ENCODE measurements at regions not wholly inside any gene's neighbourhood (a gene's known extent, or its start where the extent isn't known, plus 50 kb on each side); places are given as distances from the start of the nearest gene placed in this dataset.

DNA sequence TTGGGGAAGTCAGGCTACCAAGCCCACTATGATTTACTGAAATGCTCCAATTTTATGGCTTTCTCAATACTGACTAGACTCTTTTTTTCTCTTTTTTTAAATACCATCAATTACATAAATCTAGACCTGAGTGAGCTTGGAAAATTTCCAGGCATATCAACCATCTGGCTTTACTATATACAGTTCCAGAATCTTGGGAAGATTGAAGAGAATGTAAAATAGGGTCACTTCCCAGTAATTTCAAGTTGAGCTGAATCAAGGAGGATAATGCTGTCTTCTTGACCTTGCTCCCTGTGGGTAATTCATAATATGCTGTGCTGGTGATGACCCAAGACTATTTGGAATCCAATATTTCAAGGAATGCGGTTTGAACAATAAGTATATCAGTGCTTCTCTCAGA lies 108.1 kb downstream of the MAP3K21 start:
- H3K27me3 ChIP-seq (ENCODE audit: control insufficient read depth, insufficient read depth, low read length): no peaks in the 10 kb centered on the region
- no peak overlapping the region for H3K4me3 ChIP-seq (ENCODE audit: low read length)
- DNase-seq: peak; percentile 70
- no peaks in the 10 kb centered on the region for H3K9me3 ChIP-seq (replicated peaks; ENCODE audit: control insufficient read depth, low read depth, low read length)
- no peak overlapping the region for H3K27ac ChIP-seq (ENCODE audit: low read length)
- no peaks in the 10 kb centered on the region for H3K36me3 ChIP-seq (ENCODE audit: control insufficient read depth, insufficient read depth, low read length)
- no peaks in the 10 kb centered on the region for H3K4me1 ChIP-seq (ENCODE audit: control insufficient read depth, insufficient read depth, low read length)
- no CpG with 5 or more reads among the region's 1 CpG for WGBS (ENCODE audit: insufficient coverage)

GRCh38 chr1:233439721-233440120 lies 112.2 kb downstream of the MAP3K21 start:
- 33% methylated on average over 1 of the region's 3 CpGs for WGBS (ENCODE audit: insufficient coverage)

DNA sequence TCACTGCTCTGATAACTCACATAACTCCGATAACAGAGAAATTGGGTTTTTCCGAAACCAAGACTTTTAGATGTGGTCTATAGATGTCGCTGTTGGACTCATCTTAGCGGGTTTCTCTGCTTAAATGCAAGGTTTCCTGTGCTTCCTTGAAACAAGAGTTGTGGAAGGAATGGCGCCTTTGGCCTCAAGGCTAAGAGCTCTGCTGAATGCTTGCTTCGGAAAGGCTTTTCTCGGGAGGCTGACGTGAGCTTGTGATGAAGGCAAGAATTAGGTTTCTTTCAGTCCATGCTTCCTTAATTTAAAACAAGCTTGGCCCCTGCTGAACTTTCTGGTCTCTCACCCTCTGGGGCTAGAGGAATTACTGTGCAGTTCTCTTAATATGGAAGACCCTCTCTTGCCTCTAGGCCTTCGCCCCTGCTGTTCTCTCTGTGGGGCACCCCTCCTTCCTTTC lies 113.5 kb downstream of the MAP3K21 start:
- Histone ChIP-seq H3K9me3 (replicated peaks; ENCODE audit: control insufficient read depth, low read depth, low read length) (peaks cover 4% of the 10 kb centered on the region), H3K27me3 (ENCODE audit: control insufficient read depth, insufficient read depth, low read length) (no peaks in the 10 kb centered on the region), H3K4me1 (ENCODE audit: control insufficient read depth, insufficient read depth, low read length) (no peaks in the 10 kb centered on the region), H3K27ac (ENCODE audit: low read length) (no peak overlapping the region), H3K4me3 (ENCODE audit: low read length) (no peak overlapping the region), H3K36me3 (ENCODE audit: control insufficient read depth, insufficient read depth, low read length) (no peaks in the 10 kb centered on the region)
- 0% methylated on average over 2 of the region's 9 CpGs for WGBS (ENCODE audit: insufficient coverage)
- peak; percentile 79 for DNase-seq

More at GRCh38 chr1:233439721-233440120, 112.2 kb downstream of the MAP3K21 start:
- Histone ChIP-seq H3K27me3 (ENCODE audit: control insufficient read depth, insufficient read depth, low read length) (no peaks in the 10 kb centered on the region), H3K4me3 (ENCODE audit: low read length) (no peak overlapping the region), H3K9me3 (replicated peaks; ENCODE audit: control insufficient read depth, low read depth, low read length) (no peaks in the 10 kb centered on the region), H3K36me3 (ENCODE audit: control insufficient read depth, insufficient read depth, low read length) (no peaks in the 10 kb centered on the region), H3K4me1 (ENCODE audit: control insufficient read depth, insufficient read depth, low read length) (no peaks in the 10 kb centered on the region), H3K27ac (ENCODE audit: low read length) (no peak overlapping the region)
- DNase-seq: no peak

DNA sequence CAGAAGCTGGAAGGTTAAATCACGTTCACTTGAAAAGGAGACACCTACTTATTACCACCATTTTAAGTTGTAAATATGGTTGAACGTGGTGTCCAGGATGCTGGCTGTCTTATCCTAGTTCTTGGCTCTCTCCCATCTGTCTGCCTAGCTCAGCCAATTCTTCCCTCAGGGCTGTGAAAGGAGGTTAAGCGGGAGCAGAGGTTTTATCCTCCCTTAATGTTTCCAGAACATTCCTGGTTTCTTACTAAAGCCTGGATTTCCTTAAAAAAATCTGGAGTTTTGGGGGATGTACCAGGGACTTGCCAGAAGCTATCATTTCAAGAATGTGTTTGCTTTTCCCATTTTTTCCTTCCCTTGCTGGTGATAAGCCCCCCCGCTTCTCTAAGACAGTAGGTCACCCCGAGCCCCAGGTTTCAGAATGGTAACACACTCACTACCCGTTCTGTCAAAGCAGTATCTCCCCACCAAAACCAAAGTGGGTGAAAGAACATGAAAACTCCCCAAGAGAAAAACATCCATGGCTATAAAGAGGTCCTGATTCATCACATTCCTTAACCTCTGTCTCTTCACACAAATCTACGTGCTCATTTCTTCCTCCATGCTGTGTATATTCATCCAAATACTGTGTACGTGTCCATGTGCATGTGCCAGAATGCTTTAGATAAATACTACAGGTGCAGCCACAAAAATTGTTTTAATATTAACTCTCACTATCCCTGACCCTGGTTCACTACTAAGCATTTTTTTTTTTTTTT lies 114.7 kb downstream of the MAP3K21 start:
- no peaks in the 10 kb centered on the region for H3K27me3 ChIP-seq (ENCODE audit: control insufficient read depth, insufficient read depth, low read length)
- no peak overlapping the region for H3K4me3 ChIP-seq (ENCODE audit: low read length)
- WGBS (ENCODE audit: insufficient coverage): no CpG with 5 or more reads among the region's 8 CpGs
- no peaks in the 10 kb centered on the region for H3K36me3 ChIP-seq (ENCODE audit: control insufficient read depth, insufficient read depth, low read length)
- no peaks in the 10 kb centered on the region for H3K4me1 ChIP-seq (ENCODE audit: control insufficient read depth, insufficient read depth, low read length)
- no peak overlapping the region for H3K27ac ChIP-seq (ENCODE audit: low read length)
- DNase-seq: no peak
- peaks cover 11% of the 10 kb centered on the region for H3K9me3 ChIP-seq (replicated peaks; ENCODE audit: control insufficient read depth, low read depth, low read length)

DNA sequence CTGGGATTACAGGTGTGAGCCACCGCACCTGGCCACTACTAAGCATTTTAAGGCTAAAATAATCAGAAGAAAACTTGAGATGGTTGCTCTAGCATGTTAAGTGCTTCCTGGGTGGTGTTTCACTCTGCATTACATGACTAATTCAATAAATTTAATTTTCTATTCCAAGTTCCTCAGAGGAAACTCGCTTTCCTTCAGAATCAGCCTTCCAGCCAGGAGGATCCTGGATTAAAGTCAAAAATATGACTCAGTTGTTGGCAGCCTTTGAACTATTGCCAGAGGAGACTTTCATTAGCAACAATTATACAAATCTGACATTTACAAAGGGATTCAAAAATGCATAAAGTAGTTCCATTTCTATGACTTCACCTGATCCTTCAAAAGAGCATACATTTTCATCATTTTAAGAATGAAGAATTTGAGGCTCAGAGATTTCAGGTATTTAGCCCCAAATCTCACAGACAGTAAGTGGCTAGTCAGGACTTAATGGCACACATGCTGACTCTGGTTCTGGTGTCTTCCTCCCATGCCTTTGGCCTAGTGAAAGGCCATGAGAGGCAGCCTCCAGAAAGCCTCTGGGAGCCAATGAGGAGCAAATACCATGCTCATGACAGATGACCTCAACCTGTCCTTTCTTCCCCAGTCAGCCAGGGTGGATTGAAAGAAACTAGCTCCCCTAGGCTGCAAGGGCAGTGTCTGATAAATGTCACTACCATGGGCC lies 115.7 kb downstream of the MAP3K21 start:
- H3K4me1 ChIP-seq (ENCODE audit: control insufficient read depth, insufficient read depth, low read length): peaks cover under 1% of the 10 kb centered on the region
- no peak overlapping the region for H3K4me3 ChIP-seq (ENCODE audit: low read length)
- no peak for DNase-seq
- H3K27me3 ChIP-seq (ENCODE audit: control insufficient read depth, insufficient read depth, low read length): no peaks in the 10 kb centered on the region
- no peaks in the 10 kb centered on the region for H3K36me3 ChIP-seq (ENCODE audit: control insufficient read depth, insufficient read depth, low read length)
- H3K9me3 ChIP-seq (replicated peaks; ENCODE audit: control insufficient read depth, low read depth, low read length): peaks cover 11% of the 10 kb centered on the region
- H3K27ac ChIP-seq (ENCODE audit: low read length): no peak overlapping the region
- 0% methylated on average over 1 of the region's 2 CpGs for WGBS (ENCODE audit: insufficient coverage)

DNA sequence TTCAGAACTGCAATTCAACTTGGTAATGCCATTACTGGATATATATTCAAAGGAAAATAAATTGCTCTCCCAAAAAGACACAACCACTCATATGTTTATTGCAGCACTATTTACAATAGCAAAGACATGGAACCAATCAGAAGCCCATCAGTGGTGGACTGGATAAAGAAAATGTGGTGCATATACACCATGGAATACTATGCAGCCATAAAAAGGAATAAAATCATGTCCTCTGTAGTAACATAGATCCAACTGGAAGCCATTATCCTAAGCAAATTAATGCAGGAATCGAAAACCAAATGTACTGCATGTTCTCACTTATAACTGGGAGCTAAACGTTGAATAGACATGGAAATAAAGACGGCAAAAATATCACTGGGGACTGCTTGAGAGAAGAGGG lies 117.0 kb downstream of the MAP3K21 start:
- no CpG with 5 or more reads among the region's 3 CpGs for WGBS (ENCODE audit: insufficient coverage)
- Histone ChIP-seq H3K4me1 (ENCODE audit: control insufficient read depth, insufficient read depth, low read length) (peaks cover 5% of the 10 kb centered on the region), H3K4me3 (ENCODE audit: low read length) (no peak overlapping the region), H3K9me3 (replicated peaks; ENCODE audit: control insufficient read depth, low read depth, low read length) (peaks cover 11% of the 10 kb centered on the region), H3K27me3 (ENCODE audit: control insufficient read depth, insufficient read depth, low read length) (no peaks in the 10 kb centered on the region), H3K36me3 (ENCODE audit: control insufficient read depth, insufficient read depth, low read length) (no peaks in the 10 kb centered on the region), H3K27ac (ENCODE audit: low read length) (no peak overlapping the region)
- DNase-seq: no peak

DNA sequence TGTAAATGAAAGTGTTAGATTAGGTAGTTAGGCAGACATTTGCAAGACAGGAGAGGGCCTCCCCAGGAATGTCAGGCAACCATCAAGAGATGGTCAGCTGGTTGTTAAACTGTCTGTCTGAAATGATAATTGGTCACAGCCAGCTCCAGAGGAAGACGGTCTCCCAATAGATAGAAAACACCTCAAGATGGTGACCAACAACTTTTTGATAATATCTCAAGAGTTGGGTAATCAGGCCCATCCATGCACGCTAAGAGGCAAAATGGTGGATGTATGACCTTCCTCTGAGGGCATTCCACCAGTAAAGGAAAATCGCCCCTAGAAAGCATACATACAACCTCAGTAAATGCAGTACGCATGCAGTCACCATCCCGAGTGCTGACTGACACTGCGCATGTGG lies 118.2 kb downstream of the MAP3K21 start:
- peaks cover 11% of the 10 kb centered on the region for H3K9me3 ChIP-seq (replicated peaks; ENCODE audit: control insufficient read depth, low read depth, low read length)
- H3K4me3 ChIP-seq (ENCODE audit: low read length): no peak overlapping the region
- no peaks in the 10 kb centered on the region for H3K27me3 ChIP-seq (ENCODE audit: control insufficient read depth, insufficient read depth, low read length)
- WGBS (ENCODE audit: insufficient coverage): no CpG with 5 or more reads among the region's 6 CpGs
- H3K4me1 ChIP-seq (ENCODE audit: control insufficient read depth, insufficient read depth, low read length): peaks cover 5% of the 10 kb centered on the region
- no peaks in the 10 kb centered on the region for H3K36me3 ChIP-seq (ENCODE audit: control insufficient read depth, insufficient read depth, low read length)
- no peak for DNase-seq
- no peak overlapping the region for H3K27ac ChIP-seq (ENCODE audit: low read length)

GRCh38 chr1:233446935-233447334 lies 119.4 kb downstream of the MAP3K21 start:
- WGBS (ENCODE audit: insufficient coverage): 53% methylated on average over 4 of the region's 6 CpGs
- peaks cover 5% of the 10 kb centered on the region for H3K4me1 ChIP-seq (ENCODE audit: control insufficient read depth, insufficient read depth, low read length)
- H3K27ac ChIP-seq (ENCODE audit: low read length): no peak overlapping the region
- no peak for DNase-seq
- no peaks in the 10 kb centered on the region for H3K27me3 ChIP-seq (ENCODE audit: control insufficient read depth, insufficient read depth, low read length)
- H3K9me3 ChIP-seq (replicated peaks; ENCODE audit: control insufficient read depth, low read depth, low read length): peaks cover 11% of the 10 kb centered on the region
- H3K4me3 ChIP-seq (ENCODE audit: low read length): no peak overlapping the region
- no peaks in the 10 kb centered on the region for H3K36me3 ChIP-seq (ENCODE audit: control insufficient read depth, insufficient read depth, low read length)

GRCh38 chr1:233448109-233448689 lies 120.7 kb downstream of the MAP3K21 start:
- no peak for DNase-seq
- H3K27ac ChIP-seq (ENCODE audit: low read length): no peak overlapping the region
- no peaks in the 10 kb centered on the region for H3K36me3 ChIP-seq (ENCODE audit: control insufficient read depth, insufficient read depth, low read length)
- 40% methylated on average over 1 of the region's 4 CpGs for WGBS (ENCODE audit: insufficient coverage)
- H3K4me3 ChIP-seq (ENCODE audit: low read length): no peak overlapping the region
- H3K27me3 ChIP-seq (ENCODE audit: control insufficient read depth, insufficient read depth, low read length): no peaks in the 10 kb centered on the region
- peaks cover 5% of the 10 kb centered on the region for H3K4me1 ChIP-seq (ENCODE audit: control insufficient read depth, insufficient read depth, low read length)
- H3K9me3 ChIP-seq (replicated peaks; ENCODE audit: control insufficient read depth, low read depth, low read length): peaks cover 11% of the 10 kb centered on the region

GRCh38 chr1:233452724-233453123 lies 125.2 kb downstream of the MAP3K21 start:
- no peak for DNase-seq
- H3K36me3 ChIP-seq (ENCODE audit: control insufficient read depth, insufficient read depth, low read length): no peaks in the 10 kb centered on the region
- no CpG with 5 or more reads among the region's 1 CpG for WGBS (ENCODE audit: insufficient coverage)
- H3K27me3 ChIP-seq (ENCODE audit: control insufficient read depth, insufficient read depth, low read length): peaks cover 4% of the 10 kb centered on the region
- no peak overlapping the region for H3K27ac ChIP-seq (ENCODE audit: low read length)
- no peak overlapping the region for H3K4me3 ChIP-seq (ENCODE audit: low read length)
- H3K4me1 ChIP-seq (ENCODE audit: control insufficient read depth, insufficient read depth, low read length): peaks cover 5% of the 10 kb centered on the region
- H3K9me3 ChIP-seq (replicated peaks; ENCODE audit: control insufficient read depth, low read depth, low read length): no peaks in the 10 kb centered on the region

Measured in muscle of leg (tissue), 3 donors.